Transverse colon (tissue), 4 donors: ENCODE measurements at regions not wholly inside any gene's neighbourhood (a gene's known extent, or its start where the extent isn't known, plus 50 kb on each side); places are given as distances from the start of the nearest gene placed in this dataset.

Source experiments
- DNase-seq: peaks from one replicate; pipeline ENCODE4 v3.0.0-alpha.2; 2019
- H3K27ac ChIP-seq, 4 donors: fragments of 200-600 bp; sonication (generic); 2 replicates each; pipeline ENCODE4 v1.5.1; 2016 to 2018; ENCODE audit warnings: inconsistent platforms in 4 of 4
- H3K27me3 ChIP-seq: fragments of 200-600 bp; sonication (generic); 2 replicates; pipeline ENCODE4 v1.5.1; 2017; ENCODE audit warnings: inconsistent platforms
- H3K36me3 ChIP-seq, 4 donors: fragments of 200-600 bp; sonication (generic); 2 replicates each; pipeline ENCODE4 v1.5.1; 2017 to 2019; ENCODE audit warnings: inconsistent platforms in 4 of 4
- H3K4me1 ChIP-seq, 4 donors: fragments of 200-600 bp; sonication (generic); 2 replicates each; pipeline ENCODE4 v1.5.1; 2017 to 2020; ENCODE audit warnings: inconsistent platforms in 4 of 4
- H3K4me3 ChIP-seq, 4 donors: fragments of 200-600 bp; sonication (generic); 1 replicate in 1 of 4; 2 replicates in 3 of 4; pipeline versions ENCODE4 v1.5.1 to v1.6.1; 2017 to 2019; ENCODE audit warnings: inconsistent platforms in 4 of 4
- H3K9me3 ChIP-seq, 2 donors: fragments of 200-600 bp; sonication (generic); 2 replicates each; pipeline ENCODE4 v1.5.1; 2017 to 2019; ENCODE audit warnings: inconsistent platforms in 2 of 2
- EP300 ChIP-seq: sonication (generic); formaldehyde crosslinking; IDR thresholded peaks from one replicate; pipeline ENCODE4 v1.6.1; 2017; ENCODE audit warnings: antibody characterized with exemption, low read depth
- POLR2A ChIP-seq: fragments of 450-650 bp; IDR thresholded peaks from one replicate; pipeline ENCODE4 v1.6.1; 2016; ENCODE audit warnings: antibody characterized with exemption, mild to moderate bottlenecking, moderate library complexity
- POLR2AphosphoS5 ChIP-seq, 3 donors: sonication (generic); formaldehyde crosslinking; IDR thresholded peaks; one replicate each; pipeline ENCODE4 v1.6.1; 2016; ENCODE audit warnings: antibody characterized with exemption in 3 of 3
- WGBS, 2 donors: methylation state at CpG; one replicate each; pipeline ENCODE4 v1.1.5; 2018; ENCODE audit warnings: low coverage in 1 of 2; 5-methylcytosine and 5-hydroxymethylcytosine counted together
- in situ Hi-C, 4 donors: fragments of 200-750 bp; cut with MboI; loops; one replicate each; pipeline versions ENCODE4 v1.15.0 to v1.15.1; 2017; ENCODE audit warnings: low sequenced_read_pairs in 3 of 4, low pct_ligation_motif_present in 1 of 4, low pct_unique_long_range_greater_than_20kb in 1 of 4
- intact Hi-C: fragments of 100-400 bp; cut with DNase I; formaldehyde crosslinking; loops from one replicate; pipeline ENCODE4 v1.15.1; 2023; ENCODE audit warnings: low total_unique reads
- TF ChIP-seq, protein P1 (sequence below), 5 experiments: fragments of 200-600 bp in 3 of 5; fragments of 450-650 bp in 2 of 5; sonication (generic) in 3 of 5; IDR thresholded peaks; 1 replicate in 2 of 5; 2 replicates in 3 of 5; pipeline ENCODE4 v1.5.1; 2016 to 2017; ENCODE audit warnings: antibody characterized with exemption in 5 of 5, inconsistent platforms in 3 of 5, mild to moderate bottlenecking in 2 of 5, moderate library complexity in 1 of 5

DNA sequence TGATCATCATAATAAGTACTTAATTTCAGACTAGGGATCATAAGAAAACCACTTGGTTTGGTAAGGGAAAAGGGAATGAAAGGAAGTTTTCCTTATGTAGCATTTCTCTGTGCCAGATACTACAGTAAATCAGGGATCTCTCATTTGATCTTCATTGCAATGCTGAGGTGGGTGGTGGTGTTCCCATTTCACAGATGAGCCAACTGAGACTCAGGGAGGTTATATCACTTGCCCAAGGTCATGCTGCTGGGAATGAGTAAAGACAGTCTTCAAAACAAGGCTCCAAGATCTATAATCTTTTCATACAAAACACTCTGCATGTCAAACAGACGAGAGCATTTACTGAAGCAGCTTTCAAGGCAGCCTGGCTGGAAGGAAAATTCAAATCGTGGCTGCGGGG is 124.6 kb downstream of the GP2 start:
- WGBS, 2 donors = 69% methylated on average over 3 of the region's 3 CpGs
- Histone ChIP-seq H3K27ac (no peak overlapping the region), H3K27me3 (no peaks in the 10 kb centered on the region), H3K36me3 (no peaks in the 10 kb centered on the region), H3K9me3 (no peaks in the 10 kb centered on the region), H3K4me1 (no peaks in the 10 kb centered on the region), H3K4me3 (no peak overlapping the region)
- intact Hi-C loops = no loop called here
- no peak for DNase-seq
- in situ Hi-C loops = loop anchor here in 1 of 4 donors (25.0 kb wide), 1 partner anchor 115 kb away; no protein-coding TSS in a partner anchor
- no peak for TF ChIP-seq POLR2A

DNA sequence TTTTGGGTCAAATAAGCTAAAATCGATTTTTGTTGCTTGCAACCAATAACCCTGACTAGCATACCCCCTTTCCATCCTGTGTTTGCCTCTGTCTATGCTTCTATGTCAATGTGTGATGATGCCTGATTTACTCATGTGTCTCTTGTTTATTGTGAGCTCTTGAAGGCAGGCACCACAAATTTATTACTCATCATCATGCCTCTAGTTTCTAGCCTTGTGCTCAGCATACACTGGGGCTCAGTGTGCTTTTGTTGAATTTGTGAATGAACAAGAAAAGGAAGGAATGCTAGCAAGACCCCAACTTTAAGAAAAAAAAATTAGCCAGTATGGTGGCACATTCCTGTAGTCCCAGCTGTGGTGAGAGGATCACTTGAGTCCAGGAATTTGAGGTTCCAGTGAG is 119.1 kb upstream of the GPR139 start:
- intact Hi-C loops (no loop called here), in situ Hi-C loops (loop anchor here in 1 of 4 donors (10.0 kb wide), 1 partner anchor 48 kb away; no protein-coding TSS in a partner anchor)
- no peaks in the 10 kb centered on the region for H3K9me3 ChIP-seq
- WGBS, 2 donors = 20 to 29% methylated on average over 1 of the region's 1 CpG
- H3K27me3 ChIP-seq = no peaks in the 10 kb centered on the region
- no peaks in the 10 kb centered on the region for H3K4me1 ChIP-seq
- no peaks in the 10 kb centered on the region for H3K36me3 ChIP-seq
- no peak for TF ChIP-seq POLR2A
- TF ChIP-seq EP300 = no peak
- TF ChIP-seq POLR2AphosphoS5 (IDR thresholded peaks at IDR 0.05) = no peak
- TF ChIP-seq, protein P1, sequence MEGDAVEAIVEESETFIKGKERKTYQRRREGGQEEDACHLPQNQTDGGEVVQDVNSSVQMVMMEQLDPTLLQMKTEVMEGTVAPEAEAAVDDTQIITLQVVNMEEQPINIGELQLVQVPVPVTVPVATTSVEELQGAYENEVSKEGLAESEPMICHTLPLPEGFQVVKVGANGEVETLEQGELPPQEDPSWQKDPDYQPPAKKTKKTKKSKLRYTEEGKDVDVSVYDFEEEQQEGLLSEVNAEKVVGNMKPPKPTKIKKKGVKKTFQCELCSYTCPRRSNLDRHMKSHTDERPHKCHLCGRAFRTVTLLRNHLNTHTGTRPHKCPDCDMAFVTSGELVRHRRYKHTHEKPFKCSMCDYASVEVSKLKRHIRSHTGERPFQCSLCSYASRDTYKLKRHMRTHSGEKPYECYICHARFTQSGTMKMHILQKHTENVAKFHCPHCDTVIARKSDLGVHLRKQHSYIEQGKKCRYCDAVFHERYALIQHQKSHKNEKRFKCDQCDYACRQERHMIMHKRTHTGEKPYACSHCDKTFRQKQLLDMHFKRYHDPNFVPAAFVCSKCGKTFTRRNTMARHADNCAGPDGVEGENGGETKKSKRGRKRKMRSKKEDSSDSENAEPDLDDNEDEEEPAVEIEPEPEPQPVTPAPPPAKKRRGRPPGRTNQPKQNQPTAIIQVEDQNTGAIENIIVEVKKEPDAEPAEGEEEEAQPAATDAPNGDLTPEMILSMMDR (IDR thresholded peaks at IDR 0.05) = no peak
- H3K4me3 ChIP-seq = no peak overlapping the region
- no peak for DNase-seq
- no peak overlapping the region for H3K27ac ChIP-seq

DNA sequence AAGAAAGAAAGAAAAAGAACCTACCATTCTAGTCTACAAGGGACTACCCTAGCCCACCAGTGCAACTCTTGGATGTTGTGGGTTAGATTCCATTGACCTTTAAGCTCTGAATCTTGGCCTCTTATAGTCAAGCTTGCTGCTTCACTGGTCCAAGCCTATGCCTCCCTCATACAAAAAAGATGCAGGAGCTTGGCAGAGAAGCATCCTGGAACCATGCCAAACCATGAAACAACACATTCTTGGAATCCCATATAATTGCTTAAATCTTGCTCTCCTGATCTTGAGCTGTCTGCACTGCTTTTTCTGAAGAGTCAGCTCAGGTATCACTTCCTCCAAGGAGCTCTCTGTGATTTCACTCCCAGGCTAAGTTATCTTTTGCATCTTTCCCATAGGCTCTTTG is 117.9 kb upstream of the GPR139 start:
- no peaks in the 10 kb centered on the region for H3K4me1 ChIP-seq
- no peaks in the 10 kb centered on the region for H3K9me3 ChIP-seq
- in situ Hi-C loops (loop anchor here in 1 of 4 donors (10.0 kb wide), 1 partner anchor 47 kb away; no protein-coding TSS in a partner anchor), intact Hi-C loops (no loop called here)
- no peaks in the 10 kb centered on the region for H3K36me3 ChIP-seq
- no peak overlapping the region for H3K27ac ChIP-seq
- H3K27me3 ChIP-seq = no peaks in the 10 kb centered on the region
- no peak for DNase-seq
- no peak overlapping the region for H3K4me3 ChIP-seq
- TF ChIP-seq POLR2A (no peak), POLR2AphosphoS5 (IDR thresholded peaks at IDR 0.05) (no peak), EP300 (no peak)
- TF ChIP-seq, protein P1 (IDR thresholded peaks at IDR 0.05) = no peak

DNA sequence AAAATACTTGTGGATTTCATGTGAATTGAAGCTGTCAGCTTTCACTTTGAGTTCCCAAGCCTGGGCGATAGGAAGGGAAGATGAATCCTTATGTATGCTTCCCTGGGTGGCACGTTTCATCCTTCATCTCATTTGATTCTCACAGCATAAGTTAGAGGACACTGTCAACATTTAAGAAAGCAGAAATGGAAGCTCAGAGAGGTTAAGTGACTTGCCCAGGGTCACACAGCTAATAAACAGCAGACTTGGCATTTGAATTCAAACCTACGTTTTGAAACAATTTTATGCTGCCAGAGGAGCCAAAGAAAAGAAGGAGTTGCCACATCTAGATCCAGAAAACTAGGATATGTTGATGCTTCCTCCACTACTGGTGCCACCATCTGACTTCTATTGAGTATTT is 108.3 kb upstream of the GPR139 start:
- TF ChIP-seq POLR2A (no peak), EP300 (no peak)
- TF ChIP-seq, protein P1 (IDR thresholded peaks at IDR 0.05) = no peak
- no peak overlapping the region for H3K4me3 ChIP-seq
- H3K27ac ChIP-seq = no peak overlapping the region
- H3K27me3 ChIP-seq = no peaks in the 10 kb centered on the region
- no peaks in the 10 kb centered on the region for H3K4me1 ChIP-seq
- intact Hi-C loops (no loop called here), in situ Hi-C loops (no loop called here)
- no peaks in the 10 kb centered on the region for H3K36me3 ChIP-seq
- H3K9me3 ChIP-seq = no peaks in the 10 kb centered on the region
- DNase-seq = no peak
- 43% methylated on average over 3 of the region's 3 CpGs; no CpG with 5 or more reads in 1 of the 2 donors for WGBS, 2 donors

DNA sequence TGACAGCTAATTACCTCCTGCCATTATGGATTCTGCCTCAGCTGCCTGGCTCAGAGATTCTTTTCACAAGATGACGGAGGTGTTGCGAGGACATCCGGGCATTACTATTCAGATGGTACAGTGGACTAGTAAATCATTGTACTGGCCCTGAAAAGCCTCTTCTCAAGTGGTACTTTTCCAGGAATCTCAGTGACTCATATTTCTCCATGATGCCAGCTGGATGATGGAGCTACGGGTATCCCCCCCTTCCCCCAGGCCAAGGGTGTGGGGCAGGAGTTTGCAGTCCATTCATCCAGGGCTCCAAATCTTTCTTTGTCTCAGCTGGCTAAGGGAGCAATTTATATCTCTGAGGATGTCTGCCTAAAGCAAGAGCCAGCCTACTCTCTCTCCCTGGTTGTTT is 107.7 kb upstream of the GPR139 start:
- 67 to 93% methylated on average over 3 to 4 of the region's 4 CpGs for WGBS, 2 donors
- Histone ChIP-seq H3K9me3 (no peaks in the 10 kb centered on the region), H3K27me3 (peaks cover 3% of the 10 kb centered on the region), H3K4me3 (no peak overlapping the region), H3K4me1 (no peaks in the 10 kb centered on the region), H3K27ac (no peak overlapping the region), H3K36me3 (no peaks in the 10 kb centered on the region)
- in situ Hi-C loops (no loop called here), intact Hi-C loops (no loop called here)
- no peak for DNase-seq
- TF ChIP-seq EP300 = no peak
- TF ChIP-seq POLR2A = no peak
- TF ChIP-seq, protein P1 (IDR thresholded peaks at IDR 0.05) = no peak
- no peak for TF ChIP-seq POLR2AphosphoS5 (IDR thresholded peaks at IDR 0.05)
